Fibroblast of mammary gland (primary cell): ENCODE measurements at regions not wholly inside any gene's neighbourhood (a gene's known extent, or its start where the extent isn't known, plus 50 kb on each side); places are given as distances from the start of the nearest gene placed in this dataset.

Experiments
- DNase-seq: peaks from one replicate; pipeline ENCODE4 v3.0.0-alpha.2; 2010; ENCODE audit warnings: low read depth
- H3K4me3 ChIP-seq: 2 replicates; pipeline ENCODE4 v1.5.1; 2011; ENCODE audit warnings: low read depth, mild to moderate bottlenecking, low read length, moderate library complexity; ENCODE audit not compliant: control insufficient read depth
- CTCF ChIP-seq: conservative IDR thresholded peaks from 2 replicates; pipeline ENCODE4 v1.5.1; 2011; ENCODE audit warnings: low read depth, low read length, inconsistent platforms; ENCODE audit not compliant: control insufficient read depth, insufficient read depth

- DNase-seq = no peak
- no peak for TF ChIP-seq CTCF
- no peak overlapping the region for H3K4me3 ChIP-seq
These were observed 298.5 kb upstream of the PPP2R3A start for GRCh38 chr3:135667061-135667460.

- no peak overlapping the region for H3K4me3 ChIP-seq
- TF ChIP-seq CTCF = no peak
- no peak for DNase-seq
These were observed 291.0 kb upstream of the PPP2R3A start for GRCh38 chr3:135674508-135674907.

GRCh38 chr3:135678386-135678785 lies 287.1 kb upstream of the PPP2R3A start:
- TF ChIP-seq CTCF = no peak
- no peak for DNase-seq
- no peak overlapping the region for H3K4me3 ChIP-seq

GRCh38 chr3:135688003-135688402 lies 277.5 kb upstream of the PPP2R3A start:
- TF ChIP-seq CTCF = no peak
- no peak overlapping the region for H3K4me3 ChIP-seq
- DNase-seq = no peak

GRCh38 chr3:135690664-135691063 lies 274.9 kb upstream of the PPP2R3A start:
- no peak overlapping the region for H3K4me3 ChIP-seq
- TF ChIP-seq CTCF = no peak
- no peak for DNase-seq

- TF ChIP-seq CTCF = no peak
- DNase-seq = no peak
- no peak overlapping the region for H3K4me3 ChIP-seq
These were observed 274.3 kb upstream of the PPP2R3A start for GRCh38 chr3:135691240-135691639.

GRCh38 chr3:135694142-135694541 lies 271.4 kb upstream of the PPP2R3A start:
- DNase-seq = no peak
- H3K4me3 ChIP-seq = no peak overlapping the region
- TF ChIP-seq CTCF = no peak
